NCI-H2029 treated with DMSO at 0.1 percent for 48 hours (cell line): ENCODE measurements at regions not wholly inside any gene's neighbourhood (a gene's known extent, or its start where the extent isn't known, plus 50 kb on each side); places are given as distances from the start of the nearest gene placed in this dataset.

Source experiments
- DNase-seq: peaks from one replicate; lab custom pipeline; 2025; lab: John Stamatoyannopoulos, UW

- no peak for DNase-seq
Measured at GRCh38 chr4:89549907-89550306, 242.3 kb upstream of the GPRIN3 start.

- no peak for DNase-seq
Measured at GRCh38 chr4:89545315-89545714, 237.7 kb upstream of the GPRIN3 start.

GRCh38 chr4:89541998-89542397 is 234.4 kb upstream of the GPRIN3 start:
- no peak for DNase-seq

GRCh38 chr4:89539797-89540711 is 232.5 kb upstream of the GPRIN3 start:
- DNase-seq = no peak

- DNase-seq = no peak
Measured at GRCh38 chr4:89539374-89539773, 231.8 kb upstream of the GPRIN3 start.

GRCh38 chr4:89538886-89539285 is 231.3 kb upstream of the GPRIN3 start:
- DNase-seq = no peak

- DNase-seq = no peak
Measured at GRCh38 chr4:89538171-89538570, 230.6 kb upstream of the GPRIN3 start.

GRCh38 chr4:89537281-89537680 is 229.7 kb upstream of the GPRIN3 start:
- no peak for DNase-seq

GRCh38 chr4:89535251-89535650 is 227.7 kb upstream of the GPRIN3 start:
- DNase-seq = no peak

GRCh38 chr4:89534356-89534755 is 226.8 kb upstream of the GPRIN3 start:
- no peak for DNase-seq

- no peak for DNase-seq
Measured at GRCh38 chr4:89531932-89532640, 224.5 kb upstream of the GPRIN3 start.

GRCh38 chr4:89528526-89529133 is 221.0 kb upstream of the GPRIN3 start:
- no peak for DNase-seq

GRCh38 chr4:89521826-89522225 is 214.2 kb upstream of the GPRIN3 start:
- DNase-seq = no peak

- DNase-seq = no peak
Measured at GRCh38 chr4:89519771-89520320, 212.2 kb upstream of the GPRIN3 start.

GRCh38 chr4:89518259-89518658 is 210.7 kb upstream of the GPRIN3 start:
- no peak for DNase-seq

GRCh38 chr4:89514811-89515210 is 207.2 kb upstream of the GPRIN3 start:
- DNase-seq = no peak

- no peak for DNase-seq
Measured at GRCh38 chr4:89511776-89512175, 204.2 kb upstream of the GPRIN3 start.

GRCh38 chr4:89509708-89510281 is 202.2 kb upstream of the GPRIN3 start:
- no peak for DNase-seq

GRCh38 chr4:89506866-89507491 is 199.4 kb upstream of the GPRIN3 start:
- DNase-seq = no peak

GRCh38 chr4:89502581-89502980 is 195.0 kb upstream of the GPRIN3 start:
- DNase-seq = no peak

- no peak for DNase-seq
Measured at GRCh38 chr4:89497517-89498308, 190.1 kb upstream of the GPRIN3 start.
